Gastrocnemius medialis (tissue), 4 donors: ENCODE measurements at regions not wholly inside any gene's neighbourhood (a gene's known extent, or its start where the extent isn't known, plus 50 kb on each side); places are given as distances from the start of the nearest gene placed in this dataset.
A peak's percentile ranks its signal among the peaks of the same experiment; 100 is the strongest.

Source experiments
- ATAC-seq, 2 donors: fragments of 150-250 bp; one replicate each; pipeline ENCODE4 v1.9.1; 2016
- DNase-seq, 2 donors: peaks; one replicate each; pipeline ENCODE4 v3.0.0-alpha.2; 2019
- H3K27ac ChIP-seq, 4 donors: fragments of 200-600 bp; sonication (generic); 1 replicate in 1 of 4; 2 replicates in 3 of 4; pipeline ENCODE4 v1.5.1; 2016 to 2018; ENCODE audit warnings: mild to moderate bottlenecking in 2 of 4, moderate library complexity in 1 of 4
- H3K27me3 ChIP-seq, 3 donors: fragments of 200-600 bp; sonication (generic) in 2 of 3; 1 replicate in 1 of 3; 2 replicates in 2 of 3; pipeline versions ENCODE4 v1.5.1 to v1.6.0; 2016 to 2019; ENCODE audit warnings: mild to moderate bottlenecking in 1 of 3, moderate library complexity in 1 of 3
- H3K36me3 ChIP-seq, 2 donors: fragments of 200-600 bp; sonication (generic) in 1 of 2; one replicate each; pipeline ENCODE4 v1.5.1; 2017 to 2018
- H3K4me1 ChIP-seq, 2 donors: fragments of 200-600 bp; sonication (generic) in 1 of 2; one replicate each; pipeline ENCODE4 v1.5.1; 2016 to 2017; ENCODE audit warnings: mild to moderate bottlenecking in 2 of 2
- H3K4me3 ChIP-seq, 4 donors: fragments of 200-600 bp; sonication (generic) in 3 of 4; 1 replicate in 1 of 4; 2 replicates in 3 of 4; pipeline ENCODE4 v1.5.1; 2016 to 2019; ENCODE audit warnings: mild to moderate bottlenecking in 2 of 4
- H3K9me3 ChIP-seq, 3 donors: fragments of 200-600 bp; sonication (generic) in 2 of 3; 1 replicate in 1 of 3; 2 replicates in 2 of 3; pipeline ENCODE4 v1.5.1; 2016 to 2019
- CTCF ChIP-seq, 5 experiments: fragments of 450-650 bp in 3 of 5; fragments of 200-600 bp in 2 of 5; sonication (generic) in 2 of 5; IDR thresholded peaks in 4 of 5; conservative IDR thresholded peaks in 1 of 5; 1 replicate in 4 of 5; 2 replicates in 1 of 5; pipeline ENCODE4 v1.5.1; 2016 to 2019; ENCODE audit warnings: antibody characterized with exemption in 5 of 5, mild to moderate bottlenecking in 3 of 5, moderate library complexity in 3 of 5
- POLR2A ChIP-seq, 2 donors: fragments of 450-650 bp; IDR thresholded peaks; one replicate each; pipeline ENCODE4 v1.6.1; 2017; ENCODE audit warnings: antibody characterized with exemption in 2 of 2, mild to moderate bottlenecking in 2 of 2, moderate library complexity in 2 of 2
- in situ Hi-C, 4 donors: fragments of 200-750 bp; cut with MboI; loops; one replicate each; pipeline versions ENCODE4 v1.15.0 to v1.8.0; 2017; ENCODE audit warnings: low sequenced_read_pairs in 4 of 4
- intact Hi-C: fragments of 100-400 bp; cut with DNase I; formaldehyde crosslinking; loops from one replicate; pipeline ENCODE4 v1.15.1; 2023; ENCODE audit warnings: low total_unique reads

- in situ Hi-C loops: loop anchor here in 3 of 4 donors (25.0 kb wide), 4 partner anchors 428 to 1247 kb away; no protein-coding TSS in a partner anchor
- TF ChIP-seq POLR2A (IDR thresholded peaks at IDR 0.05): no peak
- TF ChIP-seq CTCF (IDR thresholded peaks at IDR 0.05 in 4 of 5, conservative IDR thresholded peaks at IDR 0.05 in 1 of 5): no peak
- intact Hi-C loops: loop anchor here (10.0 kb wide), 1 partner anchor 79 kb away; no protein-coding TSS in a partner anchor
- Histone ChIP-seq H3K4me3 (no peak overlapping the region), H3K4me1 (peaks cover 0 to 3% of the 10 kb centered on the region in 2 donors), H3K9me3 (no peaks in the 10 kb centered on the region), H3K36me3 (no peaks in the 10 kb centered on the region), H3K27me3 (no peaks in the 10 kb centered on the region), H3K27ac (no peak overlapping the region)
- DNase-seq (no peak), ATAC-seq (no peak)
These were observed 159.0 kb upstream of the ZC3H12C start for GRCh38 chr11:109934151-109934550.

GRCh38 chr11:109936661-109937180, 156.5 kb upstream of the ZC3H12C start:
- ATAC-seq (no peak), DNase-seq (no peak)
- Histone ChIP-seq H3K27ac (no peak overlapping the region), H3K4me1 (peaks cover 0 to 3% of the 10 kb centered on the region in 2 donors), H3K9me3 (no peaks in the 10 kb centered on the region), H3K36me3 (no peaks in the 10 kb centered on the region), H3K27me3 (no peaks in the 10 kb centered on the region), H3K4me3 (no peak overlapping the region)
- intact Hi-C loops (loop anchor here (10.0 kb wide), 1 partner anchor 82 kb away; no protein-coding TSS in a partner anchor), in situ Hi-C loops (loop anchor here in 3 of 4 donors (25.0 kb wide), 4 partner anchors 426 to 1249 kb away; no protein-coding TSS in a partner anchor)
- TF ChIP-seq CTCF (IDR thresholded peaks at IDR 0.05 in 4 of 5, conservative IDR thresholded peaks at IDR 0.05 in 1 of 5): no peak

- DNase-seq: no peak
- no peaks in the 10 kb centered on the region for H3K9me3 ChIP-seq
- no peak overlapping the region for H3K4me3 ChIP-seq
- no peaks in the 10 kb centered on the region for H3K27me3 ChIP-seq
- intact Hi-C loops: loop anchor here (2.0 to 10.0 kb wide), 2 partner anchors 83 to 1239 kb away; no protein-coding TSS in a partner anchor
- TF ChIP-seq POLR2A (IDR thresholded peaks at IDR 0.05) (no peak), CTCF (IDR thresholded peaks at IDR 0.05 in 4 of 5, conservative IDR thresholded peaks at IDR 0.05 in 1 of 5) (no peak)
- in situ Hi-C loops: loop anchor here in 3 of 4 donors (25.0 kb wide), 4 partner anchors 424 to 1251 kb away; no protein-coding TSS in a partner anchor
- no peak for ATAC-seq
- H3K27ac ChIP-seq: no peak overlapping the region
- H3K36me3 ChIP-seq: no peaks in the 10 kb centered on the region
- peaks cover 0 to 3% of the 10 kb centered on the region in 2 donors for H3K4me1 ChIP-seq
These were observed 155.2 kb upstream of the ZC3H12C start for GRCh38 chr11:109937968-109938367.

DNA sequence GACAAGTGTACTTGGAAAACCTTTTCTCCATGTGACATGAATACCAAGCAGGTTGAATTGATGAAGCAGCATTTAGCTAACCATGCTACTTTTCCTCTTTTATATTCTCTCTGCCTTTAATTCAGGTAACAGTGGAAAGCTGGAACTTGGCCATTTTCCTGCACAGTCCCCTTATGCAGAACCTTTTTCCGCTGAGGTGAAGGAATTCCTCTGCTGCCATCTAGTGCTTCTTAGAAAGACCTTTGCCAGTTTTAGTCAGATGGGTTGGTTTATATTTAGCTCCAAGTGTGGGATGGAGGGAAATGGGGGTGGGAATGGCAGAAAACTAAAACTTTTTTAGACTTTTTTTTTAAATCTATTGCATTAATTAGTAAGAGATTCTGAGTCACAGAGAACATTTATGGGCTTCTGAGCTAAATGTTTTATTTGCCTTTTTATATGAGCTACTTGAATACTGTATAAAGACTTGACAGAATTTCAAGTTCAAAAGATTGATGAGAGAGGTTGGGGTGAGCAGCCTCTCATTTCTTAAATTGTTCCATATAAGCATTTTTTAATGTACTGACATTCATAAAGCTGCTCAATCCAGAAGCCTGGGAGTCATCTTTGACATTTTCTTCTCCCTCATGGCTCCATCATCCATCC, 153.9 kb upstream of the ZC3H12C start:
- H3K9me3 ChIP-seq: no peaks in the 10 kb centered on the region
- intact Hi-C loops: loop anchor here (2.0 to 10.0 kb wide), 2 partner anchors 84 to 1240 kb away; no protein-coding TSS in a partner anchor
- DNase-seq: peak in 1 of 2 donors; percentile 9
- peaks cover 0 to 3% of the 10 kb centered on the region in 2 donors for H3K4me1 ChIP-seq
- no peaks in the 10 kb centered on the region for H3K36me3 ChIP-seq
- no peaks in the 10 kb centered on the region for H3K27me3 ChIP-seq
- H3K27ac ChIP-seq: no peak overlapping the region
- TF ChIP-seq POLR2A (IDR thresholded peaks at IDR 0.05) (no peak), CTCF (IDR thresholded peaks at IDR 0.05 in 4 of 5, conservative IDR thresholded peaks at IDR 0.05 in 1 of 5) (peak in 4 of 5 experiments; percentile 26 to 61 (median 46))
- ATAC-seq: peak; percentile 73 to 95
- in situ Hi-C loops: loop anchor here in 3 of 4 donors (25.0 kb wide), 4 partner anchors 423 to 1252 kb away; no protein-coding TSS in a partner anchor
- H3K4me3 ChIP-seq: no peak overlapping the region
